Fibroblast of villous mesenchyme (primary cell): ENCODE measurements at regions not wholly inside any gene's neighbourhood (a gene's known extent, or its start where the extent isn't known, plus 50 kb on each side); places are given as distances from the start of the nearest gene placed in this dataset.

ENCODE experiments used
- DNase-seq: peaks from one replicate; pipeline ENCODE4 v3.0.0-alpha.2; 2010; ENCODE audit warnings: low read depth
- H3K4me3 ChIP-seq: 2 replicates; pipeline ENCODE4 v1.5.1; 2011; ENCODE audit warnings: low read depth, mild to moderate bottlenecking, low read length
- TF ChIP-seq, protein P1 (sequence below): IDR thresholded peaks from 2 replicates; pipeline ENCODE4 v1.5.1; 2012; ENCODE audit warnings: low read depth, mild to moderate bottlenecking, low read length; ENCODE audit not compliant: insufficient read depth

DNA sequence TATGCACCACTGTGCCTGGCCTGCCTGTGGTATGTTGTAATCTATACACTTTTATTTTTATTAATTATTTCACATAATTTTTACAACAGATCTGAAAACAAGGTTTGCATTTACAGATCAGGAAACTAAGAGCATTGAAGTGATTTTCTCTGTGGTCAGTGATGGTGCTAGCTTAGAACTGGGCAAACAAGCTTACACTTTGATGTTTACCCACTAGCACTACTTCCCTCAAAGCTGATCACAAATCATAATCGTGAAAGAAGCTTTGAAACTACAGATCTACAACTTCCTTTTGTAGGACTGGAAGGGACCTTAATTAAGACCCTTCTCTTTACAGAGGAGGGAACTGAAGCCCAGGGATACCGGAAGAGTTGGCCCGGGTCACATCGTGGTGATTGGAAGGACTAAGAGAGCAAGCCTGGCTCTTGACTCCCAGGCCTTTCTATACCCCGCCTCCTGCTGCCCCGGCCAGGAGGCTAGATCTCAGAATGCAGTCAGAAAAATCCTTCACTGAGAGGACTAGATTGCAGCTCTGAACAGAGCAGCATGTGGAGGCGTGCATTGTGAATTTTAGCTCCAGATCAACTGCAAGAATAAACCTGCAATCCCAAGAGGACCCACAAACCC, 93.7 kb upstream of the ZNF827 start:
- no peak for DNase-seq
- TF ChIP-seq, protein P1, sequence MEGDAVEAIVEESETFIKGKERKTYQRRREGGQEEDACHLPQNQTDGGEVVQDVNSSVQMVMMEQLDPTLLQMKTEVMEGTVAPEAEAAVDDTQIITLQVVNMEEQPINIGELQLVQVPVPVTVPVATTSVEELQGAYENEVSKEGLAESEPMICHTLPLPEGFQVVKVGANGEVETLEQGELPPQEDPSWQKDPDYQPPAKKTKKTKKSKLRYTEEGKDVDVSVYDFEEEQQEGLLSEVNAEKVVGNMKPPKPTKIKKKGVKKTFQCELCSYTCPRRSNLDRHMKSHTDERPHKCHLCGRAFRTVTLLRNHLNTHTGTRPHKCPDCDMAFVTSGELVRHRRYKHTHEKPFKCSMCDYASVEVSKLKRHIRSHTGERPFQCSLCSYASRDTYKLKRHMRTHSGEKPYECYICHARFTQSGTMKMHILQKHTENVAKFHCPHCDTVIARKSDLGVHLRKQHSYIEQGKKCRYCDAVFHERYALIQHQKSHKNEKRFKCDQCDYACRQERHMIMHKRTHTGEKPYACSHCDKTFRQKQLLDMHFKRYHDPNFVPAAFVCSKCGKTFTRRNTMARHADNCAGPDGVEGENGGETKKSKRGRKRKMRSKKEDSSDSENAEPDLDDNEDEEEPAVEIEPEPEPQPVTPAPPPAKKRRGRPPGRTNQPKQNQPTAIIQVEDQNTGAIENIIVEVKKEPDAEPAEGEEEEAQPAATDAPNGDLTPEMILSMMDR = no peak
- H3K4me3 ChIP-seq = no peak overlapping the region

DNA sequence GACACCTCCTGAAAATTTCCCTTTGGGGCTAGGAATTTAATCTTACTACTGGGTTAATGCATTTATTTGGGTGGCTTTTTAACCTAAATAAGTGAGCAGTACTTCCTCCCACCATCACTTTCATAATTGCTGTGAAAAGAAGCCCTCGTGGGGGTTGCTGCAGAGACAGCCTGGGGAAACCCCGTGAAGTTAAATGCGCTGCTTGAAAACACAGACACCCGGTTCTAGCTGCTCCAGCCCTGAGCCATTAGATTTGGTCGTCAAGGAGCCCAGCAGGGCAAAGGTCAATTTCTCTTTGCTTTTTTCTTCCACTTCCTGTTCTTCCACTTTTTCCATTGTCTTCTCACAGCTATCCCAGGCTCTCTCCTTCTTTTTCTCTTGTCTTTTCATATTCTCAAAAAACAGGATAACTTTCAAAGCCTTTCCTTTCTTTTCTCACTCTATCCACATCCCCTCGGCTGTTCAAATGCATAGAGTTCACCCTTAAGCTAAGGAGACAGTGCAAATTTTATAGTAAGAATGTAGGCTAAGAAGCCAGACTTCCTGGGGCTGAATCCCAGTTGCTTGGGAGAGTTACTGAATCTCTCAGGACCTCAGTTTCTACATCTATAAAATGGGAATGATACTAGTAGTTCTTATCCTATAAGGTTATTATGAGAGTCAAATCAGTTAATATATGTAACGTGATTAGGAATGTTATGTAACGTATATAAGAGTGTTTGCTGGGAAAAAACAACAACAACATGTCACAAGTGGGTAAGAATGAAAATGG, 91.5 kb upstream of the ZNF827 start:
- TF ChIP-seq, protein P1 = no peak

DNA sequence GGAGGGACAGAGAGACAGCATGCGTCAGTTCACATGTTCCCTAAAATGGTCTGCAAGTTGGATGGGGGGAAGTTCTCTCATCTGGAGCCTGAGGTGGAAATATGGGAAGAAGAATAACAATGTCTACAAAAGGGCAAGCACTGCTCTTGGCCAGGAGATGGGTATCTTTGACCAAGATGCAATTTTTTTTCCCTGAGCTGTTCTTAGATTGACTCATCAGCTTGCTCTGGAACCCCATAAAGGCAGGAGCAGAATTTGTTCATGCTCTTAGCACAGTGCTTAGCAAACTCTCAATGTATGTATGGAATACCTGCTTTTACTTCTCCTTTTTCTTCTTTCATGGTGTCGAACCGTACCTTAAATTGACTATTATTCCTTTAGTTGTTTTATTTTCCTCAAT, 90.5 kb upstream of the ZNF827 start:
- no peak for DNase-seq
- no peak overlapping the region for H3K4me3 ChIP-seq
- TF ChIP-seq, protein P1 = no peak

More for the DNA sequence above, 91.5 kb upstream of the ZNF827 start:
- H3K4me3 ChIP-seq = no peak overlapping the region
- no peak for DNase-seq

DNA sequence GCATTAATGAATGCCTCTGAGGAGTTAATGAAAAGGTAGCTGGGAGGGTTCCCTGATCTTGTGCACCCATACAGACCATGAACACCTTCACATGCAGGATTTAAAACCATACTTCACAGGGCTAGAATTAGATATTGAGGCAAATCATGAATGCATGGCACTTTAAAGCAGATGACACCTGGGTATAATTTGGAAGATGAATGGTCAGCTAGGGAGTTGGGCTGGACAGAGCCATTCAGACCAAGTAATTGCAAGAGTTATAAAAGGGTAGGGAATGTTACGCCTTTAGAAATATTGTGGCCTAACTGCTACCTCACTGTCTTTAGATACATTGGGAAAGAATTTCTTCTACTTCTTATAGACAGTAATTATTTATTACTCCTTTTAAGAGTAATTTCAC, 89.1 kb upstream of the ZNF827 start:
- no peak for DNase-seq
- TF ChIP-seq, protein P1 = no peak
- no peak overlapping the region for H3K4me3 ChIP-seq

DNA sequence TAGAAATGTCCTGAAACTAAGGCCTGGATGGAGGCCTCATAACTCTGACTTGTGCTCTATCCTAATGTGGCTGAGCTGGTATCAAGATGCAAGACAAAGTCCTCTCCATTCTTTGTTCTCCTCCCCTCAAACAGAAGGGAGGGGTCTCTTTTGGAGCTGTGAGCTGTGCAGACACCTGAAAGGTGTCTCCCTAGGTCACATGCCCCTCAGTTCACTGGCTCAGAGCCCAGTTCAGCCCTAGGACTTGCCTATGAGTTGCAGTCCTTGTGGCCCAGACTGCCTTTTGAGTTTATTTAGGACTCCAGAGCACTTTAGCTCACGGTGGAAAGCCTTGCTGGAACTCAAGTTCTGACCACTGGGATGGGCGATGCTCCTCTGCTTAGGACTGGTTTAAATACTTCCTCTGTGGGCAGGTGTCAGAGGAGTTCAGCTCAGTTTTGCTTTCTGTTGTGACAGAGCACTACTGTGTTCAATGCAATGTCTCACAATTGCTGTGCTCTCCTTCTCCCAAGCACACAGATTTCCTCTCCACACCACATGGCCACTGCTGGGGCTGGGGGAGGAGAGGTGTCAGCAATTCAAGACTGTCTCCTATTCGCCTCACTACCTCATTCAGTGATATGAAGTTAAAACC, 84.8 kb upstream of the ZNF827 start:
- no peak for DNase-seq
- no peak overlapping the region for H3K4me3 ChIP-seq
- TF ChIP-seq, protein P1 = no peak

DNA sequence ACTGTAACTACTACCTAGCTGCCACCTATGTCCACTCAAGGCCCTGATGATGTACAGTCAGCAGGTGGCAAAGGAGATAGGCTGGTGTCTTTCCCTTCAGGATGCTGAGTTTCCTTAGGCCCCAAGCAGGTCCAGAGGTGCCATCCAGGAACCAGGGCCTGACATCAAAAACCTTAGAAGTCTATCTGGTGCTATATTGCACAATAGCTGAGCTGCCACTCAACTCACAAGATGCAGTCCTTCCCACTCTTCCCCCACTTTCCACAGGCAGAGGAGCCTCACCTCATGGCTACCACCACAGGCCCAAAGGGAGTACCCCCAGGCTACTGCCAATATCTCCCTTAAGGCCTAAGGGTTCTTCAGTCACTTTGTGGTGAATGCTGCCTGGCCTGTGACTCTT, 83.9 kb upstream of the ZNF827 start:
- H3K4me3 ChIP-seq = no peak overlapping the region
- TF ChIP-seq, protein P1 = no peak
- no peak for DNase-seq
